Heart left ventricle (tissue), 13 donors: ENCODE measurements at regions not wholly inside any gene's neighbourhood (a gene's known extent, or its start where the extent isn't known, plus 50 kb on each side); places are given as distances from the start of the nearest gene placed in this dataset.

ENCODE experiments used
- POLR2A ChIP-seq, 2 donors: fragments of 450-650 bp; IDR thresholded peaks; one replicate each; pipeline ENCODE4 v1.6.1; 2017; ENCODE audit warnings: antibody characterized with exemption in 2 of 2, mild to moderate bottlenecking in 2 of 2, moderate library complexity in 2 of 2
- TF ChIP-seq, protein P1 (sequence below), 12 donors: fragments of 200-600 bp; sonication (generic) in 4 of 12; IDR thresholded peaks; one replicate each; pipeline versions ENCODE4 v1.5.0 to v1.8.0; 2018 to 2022; ENCODE audit warnings: antibody characterized with exemption in 12 of 12, mild to moderate bottlenecking in 5 of 12
- donor health status: ischemic (EF 13 %, LVEDD 7.1; RV severe dilation, severe dysfunction).
- donor health status: DM: no; HTN: yes; CAD: no.
- donor health status: DM: no; HTN: no; CAD: no.
- donor health status: ischemic (EF 25% LVEDD 6.9; RV normal size, moderate dysfunction).
- donor health status: ischemic (EF 25% LVEDD 5.7; RV mildly dilated, moderate dysfunction).
- donor health status: ischemic (EF 35%, LVEDD 5.7; RV mildly dilated, moderate dysfunction).
- donor health status: nonischemic (EF 11% LVEDD 7.7; RV severe dilation, severe dysfunction).
- donor health status: DM: yes; HTN: yes; CAD: no.
- donor health status: PGD.
- donor health status: ischemic (EF 29% LVEDD 5.4; RV normal size, mild dysfunction).
- donor health status: nonischemic (EF 23%, LVEDD 6.1; RV moderate dilation, normal function).

GRCh38 chr2:16365366-16365765 lies 300.3 kb downstream of the CYRIA start:
- TF ChIP-seq, protein P1, sequence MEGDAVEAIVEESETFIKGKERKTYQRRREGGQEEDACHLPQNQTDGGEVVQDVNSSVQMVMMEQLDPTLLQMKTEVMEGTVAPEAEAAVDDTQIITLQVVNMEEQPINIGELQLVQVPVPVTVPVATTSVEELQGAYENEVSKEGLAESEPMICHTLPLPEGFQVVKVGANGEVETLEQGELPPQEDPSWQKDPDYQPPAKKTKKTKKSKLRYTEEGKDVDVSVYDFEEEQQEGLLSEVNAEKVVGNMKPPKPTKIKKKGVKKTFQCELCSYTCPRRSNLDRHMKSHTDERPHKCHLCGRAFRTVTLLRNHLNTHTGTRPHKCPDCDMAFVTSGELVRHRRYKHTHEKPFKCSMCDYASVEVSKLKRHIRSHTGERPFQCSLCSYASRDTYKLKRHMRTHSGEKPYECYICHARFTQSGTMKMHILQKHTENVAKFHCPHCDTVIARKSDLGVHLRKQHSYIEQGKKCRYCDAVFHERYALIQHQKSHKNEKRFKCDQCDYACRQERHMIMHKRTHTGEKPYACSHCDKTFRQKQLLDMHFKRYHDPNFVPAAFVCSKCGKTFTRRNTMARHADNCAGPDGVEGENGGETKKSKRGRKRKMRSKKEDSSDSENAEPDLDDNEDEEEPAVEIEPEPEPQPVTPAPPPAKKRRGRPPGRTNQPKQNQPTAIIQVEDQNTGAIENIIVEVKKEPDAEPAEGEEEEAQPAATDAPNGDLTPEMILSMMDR (IDR thresholded peaks at IDR 0.05): no peak
- TF ChIP-seq POLR2A (IDR thresholded peaks at IDR 0.05): no peak
